ENCODE measurements at regions not wholly inside any gene's neighbourhood (a gene's known extent, or its start where the extent isn't known, plus 50 kb on each side); places are given as distances from the start of the nearest gene placed in this dataset.

- no peak for TF ChIP-seq CTCF (IDR thresholded peaks at IDR 0.05)
- TF ChIP-seq EP300 (IDR thresholded peaks at IDR 0.05), result no peak
Observed at GRCh38 chr13:67966065-67966464, 735.9 kb upstream of the PCDH9 start.

All from sigmoid colon (tissue), 4 donors.